ENCODE measurements at regions not wholly inside any gene's neighbourhood (a gene's known extent, or its start where the extent isn't known, plus 50 kb on each side); places are given as distances from the start of the nearest gene placed in this dataset.

DNA sequence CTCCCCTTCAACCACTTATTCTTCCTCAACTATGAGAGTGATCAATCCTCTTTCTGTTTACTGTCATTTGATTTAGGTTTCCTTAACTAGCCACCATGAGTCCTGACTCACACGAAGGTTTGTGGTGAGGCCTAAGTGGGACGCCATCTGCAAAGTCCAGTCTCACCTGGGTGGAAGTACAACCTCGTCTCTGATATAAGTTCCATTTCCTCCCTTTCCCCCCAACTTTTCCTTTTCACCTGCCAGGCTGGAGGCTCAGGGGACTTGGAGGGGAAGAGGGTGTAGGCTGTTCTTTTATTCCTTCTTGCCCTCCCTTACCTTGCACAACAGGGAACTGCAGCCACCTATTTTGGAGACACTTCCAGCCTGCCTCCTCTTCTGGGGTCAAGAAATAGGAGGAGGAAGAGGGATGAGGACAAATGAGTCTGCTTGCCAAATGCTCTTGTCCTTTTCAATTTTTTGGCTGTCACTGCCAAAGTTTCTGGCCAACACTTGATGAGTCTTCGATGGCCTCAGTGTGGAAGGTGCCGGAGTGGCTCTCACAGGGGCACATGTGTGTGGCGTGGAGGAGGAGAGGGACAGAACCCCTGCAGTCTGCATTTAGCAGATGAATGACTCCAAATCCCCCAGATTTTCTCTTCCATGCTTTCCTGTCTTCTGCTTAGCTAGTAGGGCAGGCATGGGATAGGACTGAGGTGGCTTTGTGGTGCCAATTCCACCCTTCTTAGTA is 249.6 kb downstream of the NSG2 start:
- no peaks in the 10 kb centered on the region for H3K9me3 ChIP-seq
- H3K27me3 ChIP-seq (ENCODE audit: insufficient read depth in 3 of 3, low read length in 2 of 3): peaks cover 0 to 2% (median 0%) of the 10 kb centered on the region in 3 donors
- H3K4me1 ChIP-seq: no peaks in the 10 kb centered on the region
- H3K36me3 ChIP-seq (ENCODE audit: insufficient read depth in 1 of 2, low read depth in 1 of 2): no peaks in the 10 kb centered on the region
- H3K4me3 ChIP-seq: no peak overlapping the region
- intact Hi-C loops (cut with DNase I): no loop called here
- H3K27ac ChIP-seq: no peak overlapping the region
- ATAC-seq (no peak), DNase-seq (no peak)
- 58 to 64% (median 63%) methylated on average over 6 of the region's 6 CpGs for WGBS, 3 donors
- TF ChIP-seq CTCF (IDR thresholded peaks at IDR 0.05): no peak

- ATAC-seq: peak; percentile 30 to 92 (median 65)
- intact Hi-C loops (cut with DNase I): no loop called here
- H3K27ac ChIP-seq: no peak overlapping the region
Observed at GRCh38 chr5:174295702-174296436, 250.4 kb downstream of the NSG2 start.

DNA sequence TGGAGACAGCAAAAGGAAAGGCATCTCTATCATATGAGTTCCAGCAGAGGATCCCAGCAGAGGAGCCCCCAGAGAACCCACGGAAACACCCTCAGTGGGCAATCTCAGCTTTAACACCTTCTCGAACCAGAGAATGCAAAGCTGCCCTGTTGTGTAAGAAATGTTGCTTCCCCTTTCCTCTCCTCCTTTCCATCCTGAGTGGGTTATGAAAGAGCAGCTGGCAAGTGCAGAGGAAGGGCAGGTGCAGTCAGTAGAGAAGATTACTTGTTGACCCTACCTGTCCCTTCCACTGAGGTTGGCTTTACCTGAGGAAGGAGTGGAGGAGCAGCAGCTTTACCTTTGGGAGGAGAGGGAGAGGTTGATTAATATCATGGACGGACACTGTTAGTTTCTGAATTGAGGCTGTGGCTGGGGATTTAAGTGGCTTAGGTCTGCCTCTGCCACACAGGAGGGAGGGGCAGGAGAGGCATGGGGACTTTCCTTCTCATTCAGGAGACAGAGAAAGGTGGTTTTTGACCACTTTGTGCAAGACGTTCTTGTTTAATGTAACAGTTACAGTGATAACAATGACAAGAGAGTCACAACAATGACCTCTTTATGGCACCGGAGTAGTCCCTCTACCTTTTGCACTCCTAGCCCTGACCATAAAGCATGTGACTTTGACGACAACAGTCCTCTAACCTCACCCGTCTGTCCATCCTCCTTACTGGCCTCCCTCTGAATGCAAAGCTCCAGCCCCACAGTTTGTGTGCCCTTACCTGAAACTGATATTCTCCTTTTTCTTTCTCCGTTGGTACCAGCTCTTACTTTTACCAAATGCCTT is 254.8 kb downstream of the NSG2 start:
- WGBS, 3 donors: 79 to 85% (median 82%) methylated on average over 8 of the region's 8 CpGs
- Histone ChIP-seq H3K9me3 (no peaks in the 10 kb centered on the region), H3K4me3 (no peak overlapping the region), H3K27ac (no peak overlapping the region), H3K36me3 (ENCODE audit: insufficient read depth in 1 of 2, low read depth in 1 of 2) (no peaks in the 10 kb centered on the region), H3K27me3 (ENCODE audit: insufficient read depth in 3 of 3, low read length in 2 of 3) (no peaks in the 10 kb centered on the region), H3K4me1 (no peaks in the 10 kb centered on the region)
- intact Hi-C loops (cut with DNase I): no loop called here
- no peak for TF ChIP-seq CTCF (IDR thresholded peaks at IDR 0.05)
- DNase-seq (no peak), ATAC-seq (no peak)

More at GRCh38 chr5:174295702-174296436, 250.4 kb downstream of the NSG2 start:
- no peak for DNase-seq
- H3K4me3 ChIP-seq: no peak overlapping the region
- no peaks in the 10 kb centered on the region for H3K4me1 ChIP-seq
- H3K36me3 ChIP-seq (ENCODE audit: insufficient read depth in 1 of 2, low read depth in 1 of 2): no peaks in the 10 kb centered on the region
- no peak for TF ChIP-seq CTCF (IDR thresholded peaks at IDR 0.05)
- H3K9me3 ChIP-seq: no peaks in the 10 kb centered on the region
- H3K27me3 ChIP-seq (ENCODE audit: insufficient read depth in 3 of 3, low read length in 2 of 3): no peaks in the 10 kb centered on the region
- 37 to 56% (median 41%) methylated on average over 8 of the region's 8 CpGs for WGBS, 3 donors

- ATAC-seq (no peak), DNase-seq (no peak)
- H3K27me3 ChIP-seq (ENCODE audit: insufficient read depth in 3 of 3, low read length in 2 of 3): no peaks in the 10 kb centered on the region
- WGBS, 3 donors: 27 to 31% (median 30%) methylated on average over 12 of the region's 12 CpGs
- intact Hi-C loops (cut with DNase I): no loop called here
- H3K9me3 ChIP-seq: no peaks in the 10 kb centered on the region
- no peak overlapping the region for H3K27ac ChIP-seq
- H3K4me3 ChIP-seq: no peak overlapping the region
- no peak for TF ChIP-seq CTCF (IDR thresholded peaks at IDR 0.05)
- no peaks in the 10 kb centered on the region for H3K36me3 ChIP-seq (ENCODE audit: insufficient read depth in 1 of 2, low read depth in 1 of 2)
- no peaks in the 10 kb centered on the region for H3K4me1 ChIP-seq
Observed at GRCh38 chr5:174300941-174301761, 255.6 kb downstream of the NSG2 start.

Measured in psoas muscle (tissue), 7 donors.